Fibroblast of lung (primary cell): ENCODE measurements at regions not wholly inside any gene's neighbourhood (a gene's known extent, or its start where the extent isn't known, plus 50 kb on each side); places are given as distances from the start of the nearest gene placed in this dataset.

Experiments used
- EZH2 ChIP-seq: IDR thresholded peaks from 2 replicates; pipeline ENCODE4 v1.5.1; 2012; ENCODE audit warnings: low read length, control low read depth, mild to moderate bottlenecking; ENCODE audit errors: missing control alignments
- TF ChIP-seq, protein P1 (sequence below), 2 donors: IDR thresholded peaks in 1 of 2; conservative IDR thresholded peaks in 1 of 2; 1 replicate in 1 of 2; 2 replicates in 1 of 2; pipeline ENCODE4 v1.5.1; 2011 to 2012; ENCODE audit warnings: low read length in 2 of 2, control low read depth in 1 of 2, inconsistent platforms in 1 of 2, low read depth in 1 of 2, mild to moderate bottlenecking in 1 of 2

DNA sequence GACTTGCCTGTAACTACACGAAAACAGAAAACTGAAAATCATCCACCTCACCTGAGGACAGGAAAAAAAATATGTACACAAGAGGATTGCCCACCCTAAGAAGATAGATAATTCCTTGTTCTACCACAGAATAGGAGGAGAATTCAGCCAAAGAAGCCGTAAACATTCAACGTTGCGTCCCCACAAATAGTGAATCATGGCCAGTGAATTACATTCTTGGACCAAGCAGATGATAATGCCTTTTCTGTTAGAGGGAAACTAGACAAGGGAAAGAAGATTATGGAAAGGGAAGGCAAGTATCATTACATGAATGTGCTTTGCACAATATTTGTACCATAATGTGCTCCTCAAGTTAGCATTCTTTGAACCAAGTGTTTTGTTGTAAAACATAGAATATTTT is 95.5 kb upstream of the C1QTNF7 start:
- TF ChIP-seq, protein P1, sequence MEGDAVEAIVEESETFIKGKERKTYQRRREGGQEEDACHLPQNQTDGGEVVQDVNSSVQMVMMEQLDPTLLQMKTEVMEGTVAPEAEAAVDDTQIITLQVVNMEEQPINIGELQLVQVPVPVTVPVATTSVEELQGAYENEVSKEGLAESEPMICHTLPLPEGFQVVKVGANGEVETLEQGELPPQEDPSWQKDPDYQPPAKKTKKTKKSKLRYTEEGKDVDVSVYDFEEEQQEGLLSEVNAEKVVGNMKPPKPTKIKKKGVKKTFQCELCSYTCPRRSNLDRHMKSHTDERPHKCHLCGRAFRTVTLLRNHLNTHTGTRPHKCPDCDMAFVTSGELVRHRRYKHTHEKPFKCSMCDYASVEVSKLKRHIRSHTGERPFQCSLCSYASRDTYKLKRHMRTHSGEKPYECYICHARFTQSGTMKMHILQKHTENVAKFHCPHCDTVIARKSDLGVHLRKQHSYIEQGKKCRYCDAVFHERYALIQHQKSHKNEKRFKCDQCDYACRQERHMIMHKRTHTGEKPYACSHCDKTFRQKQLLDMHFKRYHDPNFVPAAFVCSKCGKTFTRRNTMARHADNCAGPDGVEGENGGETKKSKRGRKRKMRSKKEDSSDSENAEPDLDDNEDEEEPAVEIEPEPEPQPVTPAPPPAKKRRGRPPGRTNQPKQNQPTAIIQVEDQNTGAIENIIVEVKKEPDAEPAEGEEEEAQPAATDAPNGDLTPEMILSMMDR (conservative IDR thresholded peaks at IDR 0.05 in 1 of 2, IDR thresholded peaks at IDR 0.05 in 1 of 2; ENCODE audit: low read depth in 1 of 2, low read length in 2 of 2), result no peak
- no peak for TF ChIP-seq EZH2
